WTC11 (cell line): ENCODE measurements at regions not wholly inside any gene's neighbourhood (a gene's known extent, or its start where the extent isn't known, plus 50 kb on each side); places are given as distances from the start of the nearest gene placed in this dataset.

Source experiments
- ATAC-seq: fragments of 200-7000 bp; cut with Tn5 transposase; 2 replicates; pipeline ENCODE4 v1.10.0; 2021; ENCODE audit warnings: mild to moderate bottlenecking, moderate library complexity
- CTCF ChIA-PET: fragments of 300-600 bp; sonication (Branson Sonifier 250); formaldehyde crosslinking; loops from one replicate; lab custom pipeline; 2021; ENCODE audit warnings: antibody characterized with exemption; lab: Charles Lee
- POLR2A ChIA-PET: fragments of 350-600 bp; sonication (Branson Sonifier 250); formaldehyde crosslinking; loops from one replicate; lab custom pipeline; 2021; ENCODE audit warnings: antibody characterized with exemption; lab: Charles Lee
- DNase-seq: peaks from one replicate; pipeline ENCODE4 v3.0.0; 2021; ENCODE audit warnings: low spot score
- H3K27ac Mint-ChIP-seq: 2 replicates; pipeline ENCODE4 v1.8.0; 2021; ENCODE audit warnings: mixed read lengths
- H3K27me3 Mint-ChIP-seq: 2 replicates; pipeline ENCODE4 v1.8.0; 2021; ENCODE audit warnings: low read depth, mild to moderate bottlenecking, moderate library complexity, mixed read lengths
- H3K36me3 Mint-ChIP-seq: 2 replicates; pipeline ENCODE4 v1.8.0; 2021; ENCODE audit warnings: mixed read lengths
- H3K4me1 Mint-ChIP-seq: 2 replicates; pipeline ENCODE4 v1.8.0; 2022; ENCODE audit warnings: mixed read lengths
- H3K4me3 Mint-ChIP-seq: 2 replicates; pipeline ENCODE4 v1.8.0; 2021; ENCODE audit warnings: mild to moderate bottlenecking, moderate library complexity, mixed read lengths
- H3K9me3 Mint-ChIP-seq: 2 replicates; pipeline ENCODE4 v1.8.0; 2021; ENCODE audit warnings: mixed read lengths
- GRHL2 ChIP-seq: fragments of 250-450 bp; sonication (Bioruptor Pico); IDR thresholded peaks from 2 replicates; pipeline ENCODE4 v1.8.0; 2022; ENCODE audit warnings: mild to moderate bottlenecking, moderate library complexity; ENCODE audit not compliant: insufficient replicate concordance, severe bottlenecking
- NR2C2 ChIP-seq: sonication (generic); formaldehyde crosslinking; IDR thresholded peaks from 2 replicates; pipeline ENCODE4 v1.8.0; 2022; ENCODE audit warnings: mild to moderate bottlenecking, missing genetic modification reagents
- RELA ChIP-seq: sonication (generic); formaldehyde crosslinking; IDR thresholded peaks from 2 replicates; pipeline ENCODE4 v1.8.1; 2022; ENCODE audit warnings: missing genetic modification reagents, mild to moderate bottlenecking, borderline replicate concordance
- RORB ChIP-seq: fragments of 250-450 bp; sonication (Bioruptor Pico); IDR thresholded peaks from 2 replicates; pipeline ENCODE4 v1.9.0; 2021; ENCODE audit warnings: mild to moderate bottlenecking
- TCF7 ChIP-seq: sonication (generic); formaldehyde crosslinking; IDR thresholded peaks from 2 replicates; pipeline ENCODE4 v1.8.0; 2022; ENCODE audit warnings: mild to moderate bottlenecking, low read depth, missing genetic modification reagents, moderate library complexity
- TEAD4 ChIP-seq: sonication (generic); formaldehyde crosslinking; IDR thresholded peaks from 2 replicates; pipeline ENCODE4 v1.8.0; 2022; ENCODE audit warnings: mild to moderate bottlenecking, missing genetic modification reagents
- TP53 ChIP-seq: sonication (generic); formaldehyde crosslinking; IDR thresholded peaks from 2 replicates; pipeline ENCODE4 v1.8.1; 2023; ENCODE audit warnings: mild to moderate bottlenecking, missing genetic modification reagents
- ZNF121 ChIP-seq: sonication (generic); formaldehyde crosslinking; IDR thresholded peaks from 2 replicates; pipeline ENCODE4 v1.8.0; 2023; ENCODE audit warnings: missing genetic modification reagents
- ZNF512 ChIP-seq: sonication (generic); formaldehyde crosslinking; IDR thresholded peaks from 2 replicates; pipeline ENCODE4 v1.8.1; 2022; ENCODE audit warnings: missing genetic modification reagents, borderline replicate concordance
- TF ChIP-seq, protein P1 (sequence below): fragments of 250-450 bp; sonication (Bioruptor Pico); IDR thresholded peaks from 2 replicates; pipeline ENCODE4 v1.9.0; 2021; ENCODE audit warnings: mild to moderate bottlenecking
- TF ChIP-seq, protein P2 (sequence below): sonication (generic); formaldehyde crosslinking; IDR thresholded peaks from 2 replicates; pipeline ENCODE4 v1.8.0; 2023; ENCODE audit warnings: missing genetic modification reagents, mild to moderate bottlenecking, borderline replicate concordance
- TF ChIP-seq, protein P3 (sequence below): fragments of 250-450 bp; sonication (Bioruptor Pico); IDR thresholded peaks from 2 replicates; pipeline ENCODE4 v1.9.0; 2021; ENCODE audit warnings: mild to moderate bottlenecking
- TF ChIP-seq, protein P4 (sequence below): fragments of 250-450 bp; sonication (Bioruptor Pico); IDR thresholded peaks from 2 replicates; pipeline ENCODE4 v1.9.0; 2021; ENCODE audit warnings: mild to moderate bottlenecking, borderline replicate concordance

- H3K4me3 Mint-ChIP-seq, result no peak overlapping the region
- ChIA-PET POLR2A (no interaction called here), CTCF (interaction anchor here (1.2 kb wide), 1 partner anchor 23 kb away, joined by 3 read pairs; no protein-coding TSS in a partner anchor)
- ATAC-seq, result no peak
- TF ChIP-seq, protein P1, sequence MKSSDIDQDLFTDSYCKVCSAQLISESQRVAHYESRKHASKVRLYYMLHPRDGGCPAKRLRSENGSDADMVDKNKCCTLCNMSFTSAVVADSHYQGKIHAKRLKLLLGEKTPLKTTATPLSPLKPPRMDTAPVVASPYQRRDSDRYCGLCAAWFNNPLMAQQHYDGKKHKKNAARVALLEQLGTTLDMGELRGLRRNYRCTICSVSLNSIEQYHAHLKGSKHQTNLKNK (CRISPR knock-in tag), result no peak
- TF ChIP-seq TEAD4 (CRISPR knock-in tag), result no peak
- no peaks in the 10 kb centered on the region for H3K4me1 Mint-ChIP-seq
- no peak for DNase-seq
- H3K27me3 Mint-ChIP-seq, result no peaks in the 10 kb centered on the region
- peaks cover 51% of the 10 kb centered on the region for H3K9me3 Mint-ChIP-seq
- no peak overlapping the region for H3K27ac Mint-ChIP-seq
- peaks cover 21% of the 10 kb centered on the region for H3K36me3 Mint-ChIP-seq
Measured at GRCh38 chr5:14980698-14981097, 109.1 kb upstream of the ANKH start.

DNA sequence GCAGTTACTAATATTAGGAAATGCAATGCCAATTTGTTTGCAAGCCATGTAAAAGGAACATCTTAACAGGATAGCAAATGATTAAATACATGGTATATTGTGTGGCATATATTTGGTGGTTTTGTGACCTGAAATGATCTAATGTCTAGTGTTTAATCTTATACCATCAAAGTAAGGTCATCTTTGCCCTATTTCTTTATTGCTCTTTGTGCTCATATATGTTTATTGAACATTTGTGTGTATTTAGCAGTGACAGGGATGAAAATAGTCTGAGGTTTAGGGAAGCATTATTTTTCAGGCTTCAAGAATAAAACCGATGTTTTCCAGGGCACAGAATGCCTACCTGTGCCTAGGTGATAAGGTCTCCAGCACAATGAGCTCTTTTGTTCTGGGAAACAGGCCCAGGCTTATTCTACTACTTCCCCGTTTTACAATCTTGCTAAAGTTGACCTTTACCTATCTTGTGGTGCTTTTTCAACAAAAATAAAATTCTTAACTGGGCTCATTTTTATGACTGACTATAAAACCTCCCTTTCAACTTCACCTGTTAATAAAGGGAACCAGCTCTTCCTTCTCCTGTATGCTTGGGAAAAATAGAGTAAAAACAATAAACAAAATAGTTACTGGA, 105.6 kb upstream of the ANKH start:
- DNase-seq, result no peak
- peaks cover 21% of the 10 kb centered on the region for H3K36me3 Mint-ChIP-seq
- H3K9me3 Mint-ChIP-seq, result peaks cover 45% of the 10 kb centered on the region
- TF ChIP-seq RELA (CRISPR knock-in tag) (no peak), TCF7 (CRISPR knock-in tag) (no peak), GRHL2 (no peak), RORB (CRISPR knock-in tag) (no peak), ZNF512 (CRISPR knock-in tag) (no peak), ZNF121 (no peak)
- TF ChIP-seq, protein P2, sequence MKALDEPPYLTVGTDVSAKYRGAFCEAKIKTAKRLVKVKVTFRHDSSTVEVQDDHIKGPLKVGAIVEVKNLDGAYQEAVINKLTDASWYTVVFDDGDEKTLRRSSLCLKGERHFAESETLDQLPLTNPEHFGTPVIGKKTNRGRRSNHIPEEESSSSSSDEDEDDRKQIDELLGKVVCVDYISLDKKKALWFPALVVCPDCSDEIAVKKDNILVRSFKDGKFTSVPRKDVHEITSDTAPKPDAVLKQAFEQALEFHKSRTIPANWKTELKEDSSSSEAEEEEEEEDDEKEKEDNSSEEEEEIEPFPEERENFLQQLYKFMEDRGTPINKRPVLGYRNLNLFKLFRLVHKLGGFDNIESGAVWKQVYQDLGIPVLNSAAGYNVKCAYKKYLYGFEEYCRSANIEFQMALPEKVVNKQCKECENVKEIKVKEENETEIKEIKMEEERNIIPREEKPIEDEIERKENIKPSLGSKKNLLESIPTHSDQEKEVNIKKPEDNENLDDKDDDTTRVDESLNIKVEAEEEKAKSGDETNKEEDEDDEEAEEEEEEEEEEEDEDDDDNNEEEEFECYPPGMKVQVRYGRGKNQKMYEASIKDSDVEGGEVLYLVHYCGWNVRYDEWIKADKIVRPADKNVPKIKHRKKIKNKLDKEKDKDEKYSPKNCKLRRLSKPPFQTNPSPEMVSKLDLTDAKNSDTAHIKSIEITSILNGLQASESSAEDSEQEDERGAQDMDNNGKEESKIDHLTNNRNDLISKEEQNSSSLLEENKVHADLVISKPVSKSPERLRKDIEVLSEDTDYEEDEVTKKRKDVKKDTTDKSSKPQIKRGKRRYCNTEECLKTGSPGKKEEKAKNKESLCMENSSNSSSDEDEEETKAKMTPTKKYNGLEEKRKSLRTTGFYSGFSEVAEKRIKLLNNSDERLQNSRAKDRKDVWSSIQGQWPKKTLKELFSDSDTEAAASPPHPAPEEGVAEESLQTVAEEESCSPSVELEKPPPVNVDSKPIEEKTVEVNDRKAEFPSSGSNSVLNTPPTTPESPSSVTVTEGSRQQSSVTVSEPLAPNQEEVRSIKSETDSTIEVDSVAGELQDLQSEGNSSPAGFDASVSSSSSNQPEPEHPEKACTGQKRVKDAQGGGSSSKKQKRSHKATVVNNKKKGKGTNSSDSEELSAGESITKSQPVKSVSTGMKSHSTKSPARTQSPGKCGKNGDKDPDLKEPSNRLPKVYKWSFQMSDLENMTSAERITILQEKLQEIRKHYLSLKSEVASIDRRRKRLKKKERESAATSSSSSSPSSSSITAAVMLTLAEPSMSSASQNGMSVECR, result no peak
- TF ChIP-seq, protein P3, sequence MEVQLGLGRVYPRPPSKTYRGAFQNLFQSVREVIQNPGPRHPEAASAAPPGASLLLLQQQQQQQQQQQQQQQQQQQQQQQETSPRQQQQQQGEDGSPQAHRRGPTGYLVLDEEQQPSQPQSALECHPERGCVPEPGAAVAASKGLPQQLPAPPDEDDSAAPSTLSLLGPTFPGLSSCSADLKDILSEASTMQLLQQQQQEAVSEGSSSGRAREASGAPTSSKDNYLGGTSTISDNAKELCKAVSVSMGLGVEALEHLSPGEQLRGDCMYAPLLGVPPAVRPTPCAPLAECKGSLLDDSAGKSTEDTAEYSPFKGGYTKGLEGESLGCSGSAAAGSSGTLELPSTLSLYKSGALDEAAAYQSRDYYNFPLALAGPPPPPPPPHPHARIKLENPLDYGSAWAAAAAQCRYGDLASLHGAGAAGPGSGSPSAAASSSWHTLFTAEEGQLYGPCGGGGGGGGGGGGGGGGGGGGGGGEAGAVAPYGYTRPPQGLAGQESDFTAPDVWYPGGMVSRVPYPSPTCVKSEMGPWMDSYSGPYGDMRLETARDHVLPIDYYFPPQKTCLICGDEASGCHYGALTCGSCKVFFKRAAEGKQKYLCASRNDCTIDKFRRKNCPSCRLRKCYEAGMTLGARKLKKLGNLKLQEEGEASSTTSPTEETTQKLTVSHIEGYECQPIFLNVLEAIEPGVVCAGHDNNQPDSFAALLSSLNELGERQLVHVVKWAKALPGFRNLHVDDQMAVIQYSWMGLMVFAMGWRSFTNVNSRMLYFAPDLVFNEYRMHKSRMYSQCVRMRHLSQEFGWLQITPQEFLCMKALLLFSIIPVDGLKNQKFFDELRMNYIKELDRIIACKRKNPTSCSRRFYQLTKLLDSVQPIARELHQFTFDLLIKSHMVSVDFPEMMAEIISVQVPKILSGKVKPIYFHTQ, result no peak
- TF ChIP-seq, all 79 proteins: peak for 0
- Mint-ChIP-seq H3K27me3 (no peaks in the 10 kb centered on the region), H3K4me1 (no peaks in the 10 kb centered on the region), H3K27ac (no peak overlapping the region), H3K4me3 (no peak overlapping the region)
- ChIA-PET CTCF (no interaction called here), POLR2A (no interaction called here)
- no peak for ATAC-seq

DNA sequence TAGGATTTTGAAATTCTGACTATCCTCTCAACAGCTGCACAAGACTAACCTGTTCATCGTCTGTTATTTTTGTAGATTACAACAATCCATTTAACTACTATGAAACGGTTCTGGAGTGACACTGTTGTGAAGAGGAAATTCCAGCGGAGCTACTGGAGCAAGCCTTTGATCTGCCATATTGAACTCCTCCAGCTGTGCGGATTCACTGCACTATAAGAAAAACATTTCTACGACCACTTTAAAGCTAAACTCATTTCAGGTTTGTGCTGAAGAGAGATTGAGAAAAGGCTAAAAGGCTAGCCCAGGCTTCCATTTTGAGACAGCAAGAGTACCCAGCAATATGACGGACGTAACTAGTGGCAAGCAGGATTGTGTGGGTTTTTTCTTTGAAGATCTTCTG, 104.9 kb upstream of the ANKH start:
- ChIA-PET POLR2A (no interaction called here), CTCF (interaction anchor here (0.7 to 1.7 kb wide), 2 partner anchors 19 to 217 kb away, joined by 3 to 4 read pairs; no protein-coding TSS in a partner anchor)
- no peak overlapping the region for H3K27ac Mint-ChIP-seq
- no peak for DNase-seq
- no peaks in the 10 kb centered on the region for H3K27me3 Mint-ChIP-seq
- H3K4me3 Mint-ChIP-seq, result no peak overlapping the region
- H3K9me3 Mint-ChIP-seq, result peaks cover 48% of the 10 kb centered on the region
- no peaks in the 10 kb centered on the region for H3K4me1 Mint-ChIP-seq
- H3K36me3 Mint-ChIP-seq, result peaks cover 18% of the 10 kb centered on the region
- ATAC-seq, result no peak
- TF ChIP-seq NR2C2 (CRISPR knock-in tag) (no peak), TP53 (no peak)
- TF ChIP-seq, protein P2, result no peak
- TF ChIP-seq, protein P4, sequence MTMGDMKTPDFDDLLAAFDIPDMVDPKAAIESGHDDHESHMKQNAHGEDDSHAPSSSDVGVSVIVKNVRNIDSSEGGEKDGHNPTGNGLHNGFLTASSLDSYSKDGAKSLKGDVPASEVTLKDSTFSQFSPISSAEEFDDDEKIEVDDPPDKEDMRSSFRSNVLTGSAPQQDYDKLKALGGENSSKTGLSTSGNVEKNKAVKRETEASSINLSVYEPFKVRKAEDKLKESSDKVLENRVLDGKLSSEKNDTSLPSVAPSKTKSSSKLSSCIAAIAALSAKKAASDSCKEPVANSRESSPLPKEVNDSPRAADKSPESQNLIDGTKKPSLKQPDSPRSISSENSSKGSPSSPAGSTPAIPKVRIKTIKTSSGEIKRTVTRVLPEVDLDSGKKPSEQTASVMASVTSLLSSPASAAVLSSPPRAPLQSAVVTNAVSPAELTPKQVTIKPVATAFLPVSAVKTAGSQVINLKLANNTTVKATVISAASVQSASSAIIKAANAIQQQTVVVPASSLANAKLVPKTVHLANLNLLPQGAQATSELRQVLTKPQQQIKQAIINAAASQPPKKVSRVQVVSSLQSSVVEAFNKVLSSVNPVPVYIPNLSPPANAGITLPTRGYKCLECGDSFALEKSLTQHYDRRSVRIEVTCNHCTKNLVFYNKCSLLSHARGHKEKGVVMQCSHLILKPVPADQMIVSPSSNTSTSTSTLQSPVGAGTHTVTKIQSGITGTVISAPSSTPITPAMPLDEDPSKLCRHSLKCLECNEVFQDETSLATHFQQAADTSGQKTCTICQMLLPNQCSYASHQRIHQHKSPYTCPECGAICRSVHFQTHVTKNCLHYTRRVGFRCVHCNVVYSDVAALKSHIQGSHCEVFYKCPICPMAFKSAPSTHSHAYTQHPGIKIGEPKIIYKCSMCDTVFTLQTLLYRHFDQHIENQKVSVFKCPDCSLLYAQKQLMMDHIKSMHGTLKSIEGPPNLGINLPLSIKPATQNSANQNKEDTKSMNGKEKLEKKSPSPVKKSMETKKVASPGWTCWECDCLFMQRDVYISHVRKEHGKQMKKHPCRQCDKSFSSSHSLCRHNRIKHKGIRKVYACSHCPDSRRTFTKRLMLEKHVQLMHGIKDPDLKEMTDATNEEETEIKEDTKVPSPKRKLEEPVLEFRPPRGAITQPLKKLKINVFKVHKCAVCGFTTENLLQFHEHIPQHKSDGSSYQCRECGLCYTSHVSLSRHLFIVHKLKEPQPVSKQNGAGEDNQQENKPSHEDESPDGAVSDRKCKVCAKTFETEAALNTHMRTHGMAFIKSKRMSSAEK, result no peak
